Colonic mucosa (tissue), 4 donors: ENCODE measurements at regions not wholly inside any gene's neighbourhood (a gene's known extent, or its start where the extent isn't known, plus 50 kb on each side); places are given as distances from the start of the nearest gene placed in this dataset.

Experiments used
- DNase-seq: peaks from one replicate; pipeline ENCODE4 v3.0.0-alpha.2; 2020
- H3K27ac ChIP-seq: fragments of 200-600 bp; one replicate; pipeline ENCODE4 v1.8.0; 2021
- H3K27me3 ChIP-seq: fragments of 200-600 bp; one replicate; pipeline ENCODE4 v1.8.0; 2021
- H3K36me3 ChIP-seq: fragments of 200-600 bp; one replicate; pipeline ENCODE4 v1.8.0; 2021
- H3K4me1 ChIP-seq: fragments of 200-600 bp; one replicate; pipeline ENCODE4 v1.8.0; 2021; ENCODE audit warnings: mild to moderate bottlenecking
- H3K4me3 ChIP-seq: fragments of 200-600 bp; one replicate; pipeline ENCODE4 v1.8.0; 2021
- H3K9ac ChIP-seq, 2 donors: one replicate each; pipeline ENCODE4 v1.7.0; 2013; ENCODE audit warnings: control low read depth in 2 of 2, low read depth in 2 of 2, low read length in 2 of 2
- H3K9me3 ChIP-seq: fragments of 200-600 bp; one replicate; pipeline ENCODE4 v1.8.0; 2021
- intact Hi-C: fragments of 100-400 bp; cut with DNase I; formaldehyde crosslinking; loops from one replicate; pipeline ENCODE4 v1.14.1; 2022
- TF ChIP-seq, protein P1 (sequence below): fragments of 200-600 bp; IDR thresholded peaks from one replicate; pipeline ENCODE4 v1.8.0; 2022; ENCODE audit warnings: antibody characterized with exemption, mild to moderate bottlenecking
- donor health status: healthy.
- donor health status: DM: no; HTN: no; CAD: no.
- donor health status: DM: no; HTN: no; CAD: no.

DNA sequence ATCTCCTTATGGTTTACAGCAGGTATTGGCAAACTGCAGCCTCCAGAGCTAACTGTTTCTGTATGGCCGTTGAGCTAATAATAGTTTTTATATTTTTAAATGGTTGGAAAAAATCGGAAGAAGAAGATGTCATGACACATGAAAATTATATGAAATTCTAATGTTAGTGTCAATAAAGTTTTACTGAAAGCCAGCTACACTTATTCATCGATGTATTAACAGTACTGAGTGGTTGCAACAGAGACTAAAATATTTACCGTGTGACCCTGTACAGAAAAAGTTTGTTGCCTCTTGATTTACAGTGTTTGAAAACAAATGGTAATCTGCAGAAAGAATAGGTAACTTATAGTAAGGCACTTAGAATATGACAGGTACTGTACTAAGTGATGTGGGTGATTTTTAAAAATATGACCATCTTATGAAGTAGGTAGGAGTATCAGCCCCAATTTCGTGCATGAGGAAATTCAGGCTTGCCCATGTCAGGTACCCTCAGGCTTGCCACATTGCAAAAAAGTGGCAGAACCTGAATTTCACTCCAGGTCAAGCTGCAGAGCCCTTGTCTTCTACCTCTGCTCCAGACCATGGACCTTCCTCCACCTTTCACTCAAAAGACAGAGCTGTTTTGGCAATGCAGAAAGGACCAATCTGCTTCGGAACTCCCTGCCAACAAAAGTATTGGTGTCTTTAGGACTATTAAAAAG lies 311.9 kb upstream of the RUNX1 start:
- no peaks in the 10 kb centered on the region for H3K9me3 ChIP-seq
- H3K4me1 ChIP-seq = no peaks in the 10 kb centered on the region
- no peak overlapping the region for H3K4me3 ChIP-seq
- H3K27ac ChIP-seq = no peak overlapping the region
- intact Hi-C loops = no loop called here
- TF ChIP-seq, protein P1, sequence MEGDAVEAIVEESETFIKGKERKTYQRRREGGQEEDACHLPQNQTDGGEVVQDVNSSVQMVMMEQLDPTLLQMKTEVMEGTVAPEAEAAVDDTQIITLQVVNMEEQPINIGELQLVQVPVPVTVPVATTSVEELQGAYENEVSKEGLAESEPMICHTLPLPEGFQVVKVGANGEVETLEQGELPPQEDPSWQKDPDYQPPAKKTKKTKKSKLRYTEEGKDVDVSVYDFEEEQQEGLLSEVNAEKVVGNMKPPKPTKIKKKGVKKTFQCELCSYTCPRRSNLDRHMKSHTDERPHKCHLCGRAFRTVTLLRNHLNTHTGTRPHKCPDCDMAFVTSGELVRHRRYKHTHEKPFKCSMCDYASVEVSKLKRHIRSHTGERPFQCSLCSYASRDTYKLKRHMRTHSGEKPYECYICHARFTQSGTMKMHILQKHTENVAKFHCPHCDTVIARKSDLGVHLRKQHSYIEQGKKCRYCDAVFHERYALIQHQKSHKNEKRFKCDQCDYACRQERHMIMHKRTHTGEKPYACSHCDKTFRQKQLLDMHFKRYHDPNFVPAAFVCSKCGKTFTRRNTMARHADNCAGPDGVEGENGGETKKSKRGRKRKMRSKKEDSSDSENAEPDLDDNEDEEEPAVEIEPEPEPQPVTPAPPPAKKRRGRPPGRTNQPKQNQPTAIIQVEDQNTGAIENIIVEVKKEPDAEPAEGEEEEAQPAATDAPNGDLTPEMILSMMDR = no peak
- H3K27me3 ChIP-seq = no peaks in the 10 kb centered on the region
- no peak overlapping the region for H3K9ac ChIP-seq
- DNase-seq = no peak
- no peaks in the 10 kb centered on the region for H3K36me3 ChIP-seq

DNA sequence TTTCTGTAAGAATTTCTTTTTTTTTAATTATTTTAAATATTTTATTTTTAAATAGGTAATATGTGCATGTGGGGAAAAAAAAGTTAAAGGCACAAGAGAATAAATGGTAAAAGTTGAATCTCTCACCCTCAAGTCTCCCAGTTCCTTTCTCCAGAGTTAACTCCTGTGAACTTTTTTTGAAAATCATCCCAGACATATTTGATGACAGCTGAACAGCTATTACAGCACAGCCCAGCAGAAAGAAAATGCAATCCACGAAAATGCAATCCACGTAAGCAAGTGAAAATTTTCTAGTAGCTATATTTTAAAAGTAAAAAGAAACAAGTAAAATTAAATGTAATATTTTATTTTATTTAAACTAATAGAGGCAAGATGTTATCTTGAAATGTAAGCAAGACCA lies 310.0 kb upstream of the RUNX1 start:
- no peaks in the 10 kb centered on the region for H3K4me1 ChIP-seq
- TF ChIP-seq, protein P1 = no peak
- H3K36me3 ChIP-seq = no peaks in the 10 kb centered on the region
- H3K27ac ChIP-seq = no peak overlapping the region
- H3K27me3 ChIP-seq = no peaks in the 10 kb centered on the region
- intact Hi-C loops = no loop called here
- H3K9ac ChIP-seq = no peak overlapping the region
- no peak overlapping the region for H3K4me3 ChIP-seq
- no peak for DNase-seq
- H3K9me3 ChIP-seq = no peaks in the 10 kb centered on the region

DNA sequence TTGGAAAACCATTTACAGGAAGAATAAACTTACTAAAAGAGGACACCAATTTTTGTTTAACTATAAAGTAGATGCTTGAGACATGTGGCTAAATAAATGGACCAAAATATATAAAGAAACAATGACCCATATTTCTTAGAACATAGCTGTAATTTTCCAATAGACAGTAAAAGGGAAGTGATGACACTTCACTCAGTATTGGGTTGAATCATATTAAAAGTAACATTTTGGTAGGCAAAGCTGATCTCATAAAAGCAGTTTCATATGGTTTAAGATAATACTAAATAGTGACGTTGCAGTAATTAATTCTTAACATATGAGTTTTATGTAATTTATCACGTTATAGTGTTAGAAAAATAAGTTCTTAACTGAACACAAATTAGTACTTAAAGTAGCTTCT lies 308.9 kb upstream of the RUNX1 start:
- no peaks in the 10 kb centered on the region for H3K27me3 ChIP-seq
- no peaks in the 10 kb centered on the region for H3K4me1 ChIP-seq
- no peak overlapping the region for H3K9ac ChIP-seq
- no peaks in the 10 kb centered on the region for H3K36me3 ChIP-seq
- intact Hi-C loops = no loop called here
- TF ChIP-seq, protein P1 = no peak
- no peaks in the 10 kb centered on the region for H3K9me3 ChIP-seq
- H3K4me3 ChIP-seq = no peak overlapping the region
- no peak overlapping the region for H3K27ac ChIP-seq
- DNase-seq = no peak

DNA sequence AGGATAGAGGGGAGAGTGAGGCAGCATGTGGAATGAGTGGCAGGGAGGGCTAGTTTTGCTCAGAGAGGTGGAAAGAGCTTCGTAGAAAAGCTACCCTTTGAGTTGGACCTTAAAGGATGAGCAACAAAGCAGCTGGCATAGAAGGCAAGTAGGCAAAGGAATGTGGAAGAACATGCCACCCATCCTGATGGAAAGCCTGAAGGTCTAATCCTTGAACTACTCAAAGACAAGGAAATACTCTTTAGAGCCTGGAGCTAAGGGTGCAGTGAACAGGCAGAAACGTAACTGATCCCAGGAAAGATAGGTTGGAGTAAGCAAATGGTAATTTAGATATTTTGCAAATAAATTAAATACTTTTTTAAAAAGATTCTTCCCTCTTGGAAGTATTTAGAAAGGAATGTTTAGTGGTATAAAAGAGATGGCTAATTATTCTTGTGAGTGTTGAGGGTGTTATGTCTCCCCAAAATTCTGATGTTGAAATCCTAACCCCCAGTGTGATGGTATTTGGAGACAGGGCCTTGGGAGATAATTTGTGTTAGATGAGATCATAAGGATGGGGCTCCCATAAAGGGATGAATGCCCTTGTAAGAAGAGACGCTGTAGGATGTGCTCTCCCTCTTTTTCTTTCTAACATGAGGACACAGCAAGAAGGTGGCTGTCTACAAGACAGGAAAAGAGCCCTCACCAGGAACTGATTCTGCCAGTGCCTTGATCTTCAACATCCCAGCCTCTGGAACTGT lies 308.1 kb upstream of the RUNX1 start:
- no peak for DNase-seq
- Histone ChIP-seq H3K27ac (no peak overlapping the region), H3K4me1 (no peaks in the 10 kb centered on the region), H3K4me3 (no peak overlapping the region), H3K9me3 (no peaks in the 10 kb centered on the region), H3K36me3 (no peaks in the 10 kb centered on the region), H3K27me3 (no peaks in the 10 kb centered on the region), H3K9ac (no peak overlapping the region)
- intact Hi-C loops = no loop called here
- TF ChIP-seq, protein P1 = no peak

DNA sequence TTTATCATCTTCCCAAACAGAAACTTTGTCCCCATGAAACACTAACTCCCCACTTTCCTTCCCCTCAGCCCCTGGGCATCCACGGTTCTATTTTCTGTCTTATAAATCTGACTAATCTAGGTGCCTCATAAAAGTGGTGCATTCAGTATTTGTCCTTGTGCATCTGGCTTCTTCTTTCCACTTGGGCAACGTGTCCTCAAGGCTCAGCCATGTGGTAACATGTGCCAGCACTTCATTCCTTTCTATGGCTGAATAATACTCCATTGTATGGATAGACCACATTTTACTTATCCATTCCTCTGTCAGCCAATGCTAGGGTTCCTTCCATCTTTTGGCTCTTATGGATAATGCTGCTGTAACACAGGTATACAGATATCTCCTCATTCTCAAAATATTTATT lies 305.0 kb upstream of the RUNX1 start:
- intact Hi-C loops = no loop called here
- no peaks in the 10 kb centered on the region for H3K27me3 ChIP-seq
- H3K9ac ChIP-seq = no peak overlapping the region
- no peaks in the 10 kb centered on the region for H3K4me1 ChIP-seq
- TF ChIP-seq, protein P1 = no peak
- H3K4me3 ChIP-seq = no peak overlapping the region
- no peak overlapping the region for H3K27ac ChIP-seq
- no peaks in the 10 kb centered on the region for H3K36me3 ChIP-seq
- DNase-seq = no peak
- H3K9me3 ChIP-seq = no peaks in the 10 kb centered on the region
